ENCODE measurements at regions not wholly inside any gene's neighbourhood (a gene's known extent, or its start where the extent isn't known, plus 50 kb on each side); places are given as distances from the start of the nearest gene placed in this dataset.

DNA sequence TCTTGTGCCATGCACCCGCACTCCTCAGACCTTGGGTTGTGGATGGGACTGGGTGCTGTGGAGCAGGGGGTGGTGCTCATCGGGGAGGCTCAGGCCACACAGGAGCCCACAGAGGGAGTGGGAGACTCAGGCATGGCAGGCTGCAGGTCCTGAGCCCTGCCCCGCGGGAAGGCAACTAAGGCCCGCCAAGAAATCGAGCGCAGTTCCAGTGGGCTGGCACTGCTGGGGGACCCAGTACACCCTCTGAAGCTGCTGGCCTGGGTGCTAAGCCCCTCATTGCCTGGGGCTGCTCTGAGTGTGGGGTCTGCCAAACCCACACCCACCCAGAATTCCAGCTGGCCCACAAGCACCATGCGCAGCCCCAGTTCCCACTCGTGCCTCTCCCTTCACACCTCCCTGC lies 450.5 kb upstream of the FGF16 start:
- TF ChIP-seq CTCF (conservative IDR thresholded peaks at IDR 0.05): no peak
- no peak for TF ChIP-seq ZFX (IDR thresholded peaks at IDR 0.05)
